ENCODE measurements at regions not wholly inside any gene's neighbourhood (a gene's known extent, or its start where the extent isn't known, plus 50 kb on each side); places are given as distances from the start of the nearest gene placed in this dataset.
A peak's percentile ranks its signal among the peaks of the same experiment; 100 is the strongest.

GRCh38 chr12:125193376-125194152 lies 128.3 kb downstream of the AACS start:
- Histone ChIP-seq H3K4me1 (ENCODE audit: control insufficient read depth, insufficient read depth, low read length) (peaks cover 44% of the 10 kb centered on the region), H3K27me3 (ENCODE audit: control insufficient read depth, insufficient read depth, low read length) (peaks cover 4% of the 10 kb centered on the region), H3K27ac (ENCODE audit: low read depth, low read length) (no peak overlapping the region), H3K9me3 (ENCODE audit: control insufficient read depth, insufficient read depth, low read length) (no peaks in the 10 kb centered on the region), H3K4me3 (ENCODE audit: low read depth, low read length) (peak overlapping the region; percentile 18), H3K36me3 (ENCODE audit: control insufficient read depth, insufficient read depth, low read length) (no peaks in the 10 kb centered on the region)
- peak in 2 of 6 donors; percentile 74 to 83 for DNase-seq (ENCODE audit: low read depth in 4 of 6, low spot score in 6 of 6)
- WGBS (ENCODE audit: insufficient coverage), result 71% methylated on average over 4 of the region's 6 CpGs

GRCh38 chr12:125194163-125194773 lies 129.0 kb downstream of the AACS start:
- Histone ChIP-seq H3K4me1 (ENCODE audit: control insufficient read depth, insufficient read depth, low read length) (peaks cover 37% of the 10 kb centered on the region), H3K27ac (ENCODE audit: low read depth, low read length) (no peak overlapping the region), H3K9me3 (ENCODE audit: control insufficient read depth, insufficient read depth, low read length) (no peaks in the 10 kb centered on the region), H3K27me3 (ENCODE audit: control insufficient read depth, insufficient read depth, low read length) (no peaks in the 10 kb centered on the region), H3K4me3 (ENCODE audit: low read depth, low read length) (peak overlapping the region; percentile 18), H3K36me3 (ENCODE audit: control insufficient read depth, insufficient read depth, low read length) (no peaks in the 10 kb centered on the region)
- WGBS (ENCODE audit: insufficient coverage), result 7% methylated on average over 18 of the region's 19 CpGs
- peak in 2 of 6 donors; percentile 84 to 85 for DNase-seq (ENCODE audit: low read depth in 4 of 6, low spot score in 6 of 6)

GRCh38 chr12:125194987-125195386 lies 129.8 kb downstream of the AACS start:
- Histone ChIP-seq H3K4me1 (ENCODE audit: control insufficient read depth, insufficient read depth, low read length) (peaks cover 30% of the 10 kb centered on the region), H3K27ac (ENCODE audit: low read depth, low read length) (no peak overlapping the region), H3K27me3 (ENCODE audit: control insufficient read depth, insufficient read depth, low read length) (no peaks in the 10 kb centered on the region), H3K36me3 (ENCODE audit: control insufficient read depth, insufficient read depth, low read length) (no peaks in the 10 kb centered on the region), H3K9me3 (ENCODE audit: control insufficient read depth, insufficient read depth, low read length) (no peaks in the 10 kb centered on the region), H3K4me3 (ENCODE audit: low read depth, low read length) (no peak overlapping the region)
- 54% methylated on average over 2 of the region's 8 CpGs for WGBS (ENCODE audit: insufficient coverage)
- DNase-seq (ENCODE audit: low read depth in 4 of 6, low spot score in 6 of 6), result no peak

- 100% methylated on average over 2 of the region's 4 CpGs for WGBS (ENCODE audit: insufficient coverage)
- Histone ChIP-seq H3K27me3 (ENCODE audit: control insufficient read depth, insufficient read depth, low read length) (no peaks in the 10 kb centered on the region), H3K36me3 (ENCODE audit: control insufficient read depth, insufficient read depth, low read length) (peaks cover 2% of the 10 kb centered on the region), H3K4me1 (ENCODE audit: control insufficient read depth, insufficient read depth, low read length) (peaks cover 26% of the 10 kb centered on the region), H3K27ac (ENCODE audit: low read depth, low read length) (no peak overlapping the region), H3K4me3 (ENCODE audit: low read depth, low read length) (no peak overlapping the region), H3K9me3 (ENCODE audit: control insufficient read depth, insufficient read depth, low read length) (peaks cover 2% of the 10 kb centered on the region)
- no peak for DNase-seq (ENCODE audit: low read depth in 4 of 6, low spot score in 6 of 6)
These were observed 132.1 kb downstream of the AACS start for GRCh38 chr12:125197326-125197725.

GRCh38 chr12:125198652-125199051 lies 133.4 kb downstream of the AACS start:
- Histone ChIP-seq H3K36me3 (ENCODE audit: control insufficient read depth, insufficient read depth, low read length) (peaks cover 2% of the 10 kb centered on the region), H3K27ac (ENCODE audit: low read depth, low read length) (no peak overlapping the region), H3K9me3 (ENCODE audit: control insufficient read depth, insufficient read depth, low read length) (peaks cover 2% of the 10 kb centered on the region), H3K4me1 (ENCODE audit: control insufficient read depth, insufficient read depth, low read length) (peaks cover 15% of the 10 kb centered on the region), H3K4me3 (ENCODE audit: low read depth, low read length) (no peak overlapping the region), H3K27me3 (ENCODE audit: control insufficient read depth, insufficient read depth, low read length) (no peaks in the 10 kb centered on the region)
- no peak for DNase-seq (ENCODE audit: low read depth in 4 of 6, low spot score in 6 of 6)
- WGBS (ENCODE audit: insufficient coverage), result 27% methylated on average over 3 of the region's 4 CpGs

GRCh38 chr12:125201090-125201489 lies 135.9 kb downstream of the AACS start:
- no peak overlapping the region for H3K4me3 ChIP-seq (ENCODE audit: low read depth, low read length)
- H3K36me3 ChIP-seq (ENCODE audit: control insufficient read depth, insufficient read depth, low read length), result peaks cover 2% of the 10 kb centered on the region
- no peak for DNase-seq (ENCODE audit: low read depth in 4 of 6, low spot score in 6 of 6)
- H3K9me3 ChIP-seq (ENCODE audit: control insufficient read depth, insufficient read depth, low read length), result peaks cover 2% of the 10 kb centered on the region
- no peaks in the 10 kb centered on the region for H3K27me3 ChIP-seq (ENCODE audit: control insufficient read depth, insufficient read depth, low read length)
- peaks cover 8% of the 10 kb centered on the region for H3K4me1 ChIP-seq (ENCODE audit: control insufficient read depth, insufficient read depth, low read length)
- WGBS (ENCODE audit: insufficient coverage), result no CpG with 5 or more reads among the region's 3 CpGs
- H3K27ac ChIP-seq (ENCODE audit: low read depth, low read length), result no peak overlapping the region

GRCh38 chr12:125201940-125202339 lies 136.7 kb downstream of the AACS start:
- H3K27me3 ChIP-seq (ENCODE audit: control insufficient read depth, insufficient read depth, low read length), result no peaks in the 10 kb centered on the region
- peaks cover 8% of the 10 kb centered on the region for H3K4me1 ChIP-seq (ENCODE audit: control insufficient read depth, insufficient read depth, low read length)
- no peak overlapping the region for H3K27ac ChIP-seq (ENCODE audit: low read depth, low read length)
- WGBS (ENCODE audit: insufficient coverage), result 100% methylated on average over 2 of the region's 2 CpGs
- no peak for DNase-seq (ENCODE audit: low read depth in 4 of 6, low spot score in 6 of 6)
- no peak overlapping the region for H3K4me3 ChIP-seq (ENCODE audit: low read depth, low read length)
- peaks cover 2% of the 10 kb centered on the region for H3K36me3 ChIP-seq (ENCODE audit: control insufficient read depth, insufficient read depth, low read length)
- H3K9me3 ChIP-seq (ENCODE audit: control insufficient read depth, insufficient read depth, low read length), result peaks cover 2% of the 10 kb centered on the region

GRCh38 chr12:125202421-125202820 lies 137.2 kb downstream of the AACS start:
- Histone ChIP-seq H3K4me1 (ENCODE audit: control insufficient read depth, insufficient read depth, low read length) (peaks cover 8% of the 10 kb centered on the region), H3K27me3 (ENCODE audit: control insufficient read depth, insufficient read depth, low read length) (no peaks in the 10 kb centered on the region), H3K4me3 (ENCODE audit: low read depth, low read length) (no peak overlapping the region), H3K9me3 (ENCODE audit: control insufficient read depth, insufficient read depth, low read length) (peaks cover 2% of the 10 kb centered on the region), H3K36me3 (ENCODE audit: control insufficient read depth, insufficient read depth, low read length) (peaks cover 2% of the 10 kb centered on the region), H3K27ac (ENCODE audit: low read depth, low read length) (no peak overlapping the region)
- DNase-seq (ENCODE audit: low read depth in 4 of 6, low spot score in 6 of 6), result no peak
- 83% methylated on average over 1 of the region's 1 CpG for WGBS (ENCODE audit: insufficient coverage)

- H3K27ac ChIP-seq (ENCODE audit: low read depth, low read length), result no peak overlapping the region
- no peaks in the 10 kb centered on the region for H3K27me3 ChIP-seq (ENCODE audit: control insufficient read depth, insufficient read depth, low read length)
- peaks cover 2% of the 10 kb centered on the region for H3K36me3 ChIP-seq (ENCODE audit: control insufficient read depth, insufficient read depth, low read length)
- DNase-seq (ENCODE audit: low read depth in 4 of 6, low spot score in 6 of 6), result peak in 2 of 6 donors; percentile 38 to 43
- H3K4me3 ChIP-seq (ENCODE audit: low read depth, low read length), result no peak overlapping the region
- WGBS (ENCODE audit: insufficient coverage), result no CpG with 5 or more reads among the region's 1 CpG
- peaks cover 2% of the 10 kb centered on the region for H3K9me3 ChIP-seq (ENCODE audit: control insufficient read depth, insufficient read depth, low read length)
- H3K4me1 ChIP-seq (ENCODE audit: control insufficient read depth, insufficient read depth, low read length), result peaks cover 8% of the 10 kb centered on the region
These were observed 138.0 kb downstream of the AACS start for GRCh38 chr12:125203145-125203765.

Measured in spinal cord (tissue), 9 donors.